ACHN (cell line): ENCODE measurements at regions not wholly inside any gene's neighbourhood (a gene's known extent, or its start where the extent isn't known, plus 50 kb on each side); places are given as distances from the start of the nearest gene placed in this dataset.
A peak's percentile ranks its signal among the peaks of the same experiment; 100 is the strongest.

ENCODE experiments used
- DNase-seq: peaks from one replicate; pipeline ENCODE4 v3.0.0-alpha.2; 2015
- in situ Hi-C: cut with HindIII; loops from 2 replicates; pipeline ENCODE4 v1.10.0; 2017; ENCODE audit warnings: low sequenced_read_pairs, low pct_ligation_motif_present, low pct_unique_long_range_greater_than_20kb

GRCh38 chr5:155068616-155069100 lies 55.1 kb downstream of the KIF4B start:
- in situ Hi-C loops = no loop called here
- DNase-seq = no peak

GRCh38 chr5:155069961-155070360 lies 56.4 kb downstream of the KIF4B start:
- in situ Hi-C loops = no loop called here
- no peak for DNase-seq

- in situ Hi-C loops = no loop called here
- no peak for DNase-seq
These were observed 57.2 kb downstream of the KIF4B start for GRCh38 chr5:155070781-155071180.

GRCh38 chr5:155076379-155076778 lies 62.8 kb downstream of the KIF4B start:
- in situ Hi-C loops = no loop called here
- DNase-seq = no peak

- DNase-seq = no peak
- in situ Hi-C loops = no loop called here
These were observed 66.1 kb downstream of the KIF4B start for GRCh38 chr5:155079698-155080097.

DNA sequence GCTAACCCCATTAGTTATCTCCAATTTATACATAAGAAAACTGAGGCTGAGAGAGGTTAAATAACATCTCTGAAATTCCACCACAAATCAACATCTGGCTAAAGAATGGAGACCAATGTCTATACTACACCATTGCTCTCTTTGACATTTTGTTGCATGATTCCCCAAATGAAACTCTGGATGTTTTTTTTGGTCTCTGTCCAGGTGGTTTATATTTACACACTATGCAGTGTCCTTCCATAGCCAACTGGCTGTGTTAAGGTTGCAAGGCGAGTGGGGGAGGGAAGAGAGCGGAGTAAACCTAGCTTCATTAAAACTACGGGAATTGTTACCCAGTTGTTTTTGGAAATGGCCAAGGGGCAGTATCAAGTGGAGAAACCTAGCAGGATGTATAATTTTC lies 67.2 kb downstream of the KIF4B start:
- no peak for DNase-seq
- in situ Hi-C loops = no loop called here

- in situ Hi-C loops = no loop called here
These were observed 68.1 kb downstream of the KIF4B start for GRCh38 chr5:155081618-155082017.

DNA sequence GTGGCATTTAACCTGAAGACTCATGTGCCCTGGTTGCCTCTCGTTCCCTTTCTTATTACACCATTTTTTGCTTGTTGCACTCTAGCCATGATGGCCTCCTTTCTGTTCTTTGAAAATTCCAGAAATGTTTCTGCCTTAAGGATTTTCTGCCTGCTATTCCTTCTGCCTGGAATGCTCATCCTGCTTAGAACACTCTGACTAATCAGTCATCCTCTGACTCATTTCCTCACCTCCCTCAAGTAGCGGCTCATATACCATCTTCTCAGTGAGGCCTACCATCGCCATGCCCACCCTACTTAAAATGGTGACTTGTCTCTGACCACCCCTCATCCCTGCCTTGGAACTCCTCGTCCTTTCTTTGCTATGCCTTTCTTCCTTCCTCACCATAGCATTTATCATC lies 68.8 kb downstream of the KIF4B start:
- in situ Hi-C loops = no loop called here
- DNase-seq = peak; percentile 61

More at GRCh38 chr5:155081618-155082017, 68.1 kb downstream of the KIF4B start:
- no peak for DNase-seq

DNA sequence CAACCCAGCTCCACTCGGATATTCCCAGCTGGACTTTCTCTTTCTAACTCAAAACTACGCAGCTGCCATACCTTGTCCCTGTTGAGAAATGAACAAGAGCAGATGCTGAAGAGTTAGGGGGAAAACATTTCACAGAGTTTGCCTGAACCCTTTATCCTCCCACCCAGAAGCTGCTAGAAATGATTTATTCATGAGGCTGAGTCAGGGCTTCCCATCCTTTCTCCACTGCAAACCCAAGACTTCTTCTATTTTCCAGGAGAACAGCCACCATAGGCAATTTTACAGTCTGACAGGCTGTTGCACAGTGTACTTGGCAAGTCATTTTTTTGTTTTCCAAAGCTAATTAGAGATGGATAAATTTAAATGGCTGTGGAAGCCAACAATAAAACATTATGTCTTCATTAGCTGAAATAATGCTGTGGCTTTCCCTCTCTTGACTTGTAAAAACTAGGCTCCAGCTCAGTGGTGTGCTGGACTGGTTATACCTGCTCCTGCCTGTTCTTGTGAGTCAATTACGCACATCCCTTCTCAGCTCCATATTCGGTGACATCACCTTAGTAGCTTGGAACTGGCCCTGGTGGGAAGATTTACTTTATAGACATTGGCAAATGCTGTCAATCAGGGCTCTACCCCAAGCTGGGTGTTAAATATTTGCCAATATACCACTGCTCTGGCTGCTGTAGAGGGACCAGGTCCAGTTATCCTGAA lies 71.9 kb downstream of the KIF4B start:
- in situ Hi-C loops = no loop called here

GRCh38 chr5:155087036-155087435 lies 73.5 kb downstream of the KIF4B start:
- in situ Hi-C loops = no loop called here

More for the DNA sequence above, 71.9 kb downstream of the KIF4B start:
- no peak for DNase-seq

GRCh38 chr5:155088811-155089210 lies 75.3 kb downstream of the KIF4B start:
- in situ Hi-C loops = no loop called here
- DNase-seq = no peak

More at GRCh38 chr5:155087036-155087435, 73.5 kb downstream of the KIF4B start:
- DNase-seq = no peak

GRCh38 chr5:155089643-155090042 lies 76.1 kb downstream of the KIF4B start:
- no peak for DNase-seq
- in situ Hi-C loops = no loop called here

DNA sequence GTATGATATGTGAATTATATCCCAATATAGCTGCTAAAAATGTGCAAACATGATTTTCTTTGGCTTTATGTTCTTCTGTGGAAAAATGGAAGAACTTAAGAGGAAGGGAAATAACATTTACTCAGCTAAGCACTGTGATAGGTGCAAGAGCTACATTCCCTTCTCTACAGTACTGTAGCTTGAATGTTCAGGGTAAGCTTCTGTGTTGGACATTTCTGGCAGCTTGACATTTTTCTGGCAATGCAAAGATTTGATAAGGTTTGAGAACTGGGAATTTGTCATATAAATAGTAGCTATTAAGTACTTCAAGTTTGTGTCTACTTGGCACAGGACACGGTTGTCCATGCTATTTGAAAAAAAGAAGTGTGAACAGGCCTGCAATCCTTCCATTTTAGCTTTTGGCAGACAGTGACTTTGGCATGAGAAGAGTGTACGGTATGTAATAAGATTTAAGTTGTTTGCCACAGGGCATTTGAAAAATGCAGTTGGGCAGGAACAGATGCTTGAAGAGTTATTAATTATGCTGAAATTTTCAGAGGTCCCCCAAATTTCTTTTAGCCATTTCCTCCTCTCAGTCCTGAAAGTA lies 77.6 kb downstream of the KIF4B start:
- no peak for DNase-seq

DNA sequence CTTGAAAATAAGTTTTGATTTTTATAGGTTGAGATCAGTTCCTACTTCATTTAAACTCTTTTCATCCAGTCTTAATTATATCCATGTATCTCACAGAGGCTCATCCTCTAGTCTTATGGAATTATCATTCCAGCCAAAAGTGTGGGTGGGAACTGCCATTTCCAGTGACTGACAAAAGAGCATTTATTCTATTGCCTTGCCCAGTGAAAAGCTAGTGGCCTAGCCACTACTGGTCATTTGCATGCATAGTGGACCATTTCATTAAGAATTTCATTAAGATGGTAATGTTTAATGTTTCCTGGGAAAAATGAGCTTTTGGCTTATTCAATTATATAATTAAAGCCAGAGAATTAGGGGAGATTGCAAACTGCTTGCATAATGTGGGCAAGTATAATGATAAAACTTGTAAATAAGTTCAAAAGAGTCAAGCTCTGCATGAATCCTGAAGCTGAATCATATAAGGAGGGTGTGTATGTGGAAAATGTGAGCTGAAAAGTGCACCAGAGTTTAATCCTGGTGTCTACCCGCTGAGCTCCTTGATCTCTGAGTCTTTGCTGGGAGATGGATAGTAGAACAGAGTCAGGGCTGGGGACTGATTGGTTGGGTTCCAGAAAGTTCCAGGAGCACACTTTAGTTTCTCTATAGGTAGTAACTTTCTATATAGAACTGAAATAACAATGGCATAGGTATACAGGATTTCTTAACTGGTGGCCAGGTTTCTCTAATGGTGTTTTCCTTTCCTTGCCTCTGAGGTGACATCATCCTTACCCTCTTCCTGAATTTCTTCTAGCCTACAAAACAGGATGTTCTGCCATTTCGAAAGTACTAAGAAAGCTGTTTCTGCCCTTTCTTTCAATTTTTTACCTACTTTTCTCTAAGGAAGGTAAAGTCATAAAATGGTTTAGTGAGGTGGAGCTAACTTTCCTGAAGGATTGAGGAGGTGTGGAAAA lies 78.5 kb downstream of the KIF4B start:
- no peak for DNase-seq
- in situ Hi-C loops = no loop called here

More for the DNA sequence above, 77.6 kb downstream of the KIF4B start:
- in situ Hi-C loops = no loop called here

DNA sequence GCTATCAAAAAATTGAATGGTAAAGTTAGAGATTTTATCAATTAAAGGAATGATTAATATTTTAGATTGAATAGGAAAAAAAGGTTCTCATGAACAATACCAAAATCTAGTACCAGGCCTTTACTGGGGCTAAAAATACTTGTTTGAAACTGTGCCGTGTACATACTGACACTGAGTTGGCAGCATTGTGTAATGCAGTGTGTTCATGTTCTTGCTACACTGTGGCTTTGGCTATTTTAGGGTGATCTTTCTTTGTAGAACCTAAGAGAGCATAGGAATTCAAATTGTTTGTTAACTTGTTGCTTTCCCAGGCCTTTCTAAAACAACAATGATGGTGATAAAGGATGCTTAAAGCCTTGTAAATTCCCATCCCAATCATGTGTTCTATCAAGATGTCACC lies 80.9 kb downstream of the KIF4B start:
- DNase-seq = no peak
- in situ Hi-C loops = no loop called here

GRCh38 chr5:155097995-155098394 lies 84.4 kb downstream of the KIF4B start:
- in situ Hi-C loops = no loop called here
- no peak for DNase-seq

DNA sequence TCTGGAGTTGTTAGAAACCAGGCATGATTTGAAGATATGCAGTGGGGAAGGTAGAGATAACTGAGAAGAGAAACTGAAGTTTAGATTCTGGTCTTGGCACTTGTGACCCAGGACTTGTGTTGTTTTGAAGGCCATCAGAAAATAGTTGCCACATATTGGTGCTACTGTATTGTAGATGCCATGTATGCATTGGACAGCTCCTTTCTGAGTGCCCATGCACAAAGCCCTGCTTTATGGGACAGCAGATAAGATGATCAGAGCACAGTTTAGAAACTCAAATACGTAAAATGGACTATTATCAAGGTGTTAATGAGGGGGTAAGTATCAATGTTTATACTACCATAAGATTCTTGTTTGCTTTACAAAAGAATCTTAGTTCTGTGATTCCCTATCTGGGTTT lies 84.9 kb downstream of the KIF4B start:
- in situ Hi-C loops = no loop called here

DNA sequence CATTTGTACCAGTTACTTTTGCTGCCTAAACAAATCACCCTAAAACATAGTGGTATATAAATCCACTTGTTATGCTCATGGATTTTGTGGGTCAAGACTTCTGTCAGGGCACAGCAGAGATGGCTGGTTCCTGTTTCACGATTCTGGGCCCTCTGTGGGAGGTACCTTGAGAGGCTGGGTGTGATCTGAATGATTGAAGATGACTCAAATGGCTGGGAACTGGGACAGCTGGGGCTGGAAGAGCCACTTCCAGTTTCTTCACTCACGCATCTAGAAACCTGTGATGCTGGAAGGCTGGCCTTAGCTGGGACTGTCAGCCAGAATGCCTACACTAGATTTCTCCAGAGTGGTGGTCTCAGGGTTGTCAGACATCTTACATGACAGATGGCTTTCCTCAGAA lies 88.1 kb downstream of the KIF4B start:
- no peak for DNase-seq

More for the DNA sequence above, 84.9 kb downstream of the KIF4B start:
- no peak for DNase-seq

DNA sequence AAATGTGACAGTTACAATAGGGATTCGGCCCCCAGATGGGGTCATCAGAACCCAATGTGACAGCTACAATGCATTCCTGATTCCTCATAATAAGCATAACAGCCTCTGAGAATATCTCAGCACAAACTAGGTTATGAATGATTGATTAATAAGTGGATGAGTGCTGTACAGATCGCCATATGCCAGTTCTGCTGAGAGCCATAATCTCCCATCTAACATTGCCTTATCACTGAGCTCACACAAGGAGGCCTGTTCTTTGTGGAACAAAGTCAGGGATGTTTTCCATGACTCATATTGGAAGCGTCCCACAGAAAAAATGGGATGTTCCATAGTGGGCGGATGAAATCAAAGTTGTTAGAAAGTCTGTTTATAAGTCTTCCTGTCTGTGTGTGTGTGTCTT lies 89.6 kb downstream of the KIF4B start:
- DNase-seq = no peak
- in situ Hi-C loops = no loop called here

More for the DNA sequence above, 88.1 kb downstream of the KIF4B start:
- in situ Hi-C loops = no loop called here
